ENCODE measurements at regions not wholly inside any gene's neighbourhood (a gene's known extent, or its start where the extent isn't known, plus 50 kb on each side); places are given as distances from the start of the nearest gene placed in this dataset.

GRCh38 chr4:100803751-100804150 lies 285.9 kb upstream of the EMCN start:
- DNase-seq (ENCODE audit: low spot score): no peak

DNA sequence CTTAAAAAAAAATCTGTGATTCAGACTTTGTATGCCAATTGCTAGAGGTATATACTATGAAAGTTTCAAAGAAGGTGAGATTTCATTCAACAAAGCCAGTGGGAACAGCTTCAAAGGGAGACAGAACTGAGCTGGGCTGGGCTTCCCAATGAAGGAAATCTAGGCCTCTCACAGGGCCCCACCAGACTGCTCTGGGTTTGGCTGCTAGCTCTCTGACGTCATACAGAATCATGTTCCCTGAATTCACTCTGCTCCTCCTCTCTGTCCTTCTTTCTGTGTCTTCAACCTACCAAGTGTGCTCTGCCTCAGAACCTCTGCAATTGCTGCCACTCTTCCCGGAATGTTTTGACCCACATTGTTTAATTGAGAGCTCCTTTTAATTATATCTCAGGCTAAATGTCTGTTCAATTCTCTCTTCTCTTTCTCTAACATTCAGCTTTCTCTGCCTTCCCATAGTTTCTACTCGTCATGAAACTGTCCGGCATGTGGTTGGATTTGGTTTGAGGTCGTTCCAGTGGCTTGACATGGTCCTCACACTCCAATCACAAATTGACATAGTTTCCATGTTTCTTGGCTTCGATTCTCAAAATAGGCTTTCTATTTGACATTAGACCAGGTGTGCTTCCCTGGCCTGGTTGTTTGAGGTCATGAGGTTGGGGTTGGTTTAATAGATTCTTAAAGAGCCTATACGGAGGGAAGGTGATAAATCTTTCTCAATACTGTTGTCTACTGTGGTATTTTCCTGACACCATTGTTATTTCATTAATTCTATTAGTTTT lies 282.1 kb upstream of the EMCN start:
- DNase-seq (ENCODE audit: low spot score): no peak

GRCh38 chr4:100797791-100798190 lies 280.0 kb upstream of the EMCN start:
- DNase-seq (ENCODE audit: low spot score): no peak

GRCh38 chr4:100797356-100797755 lies 279.5 kb upstream of the EMCN start:
- no peak for DNase-seq (ENCODE audit: low spot score)

DNA sequence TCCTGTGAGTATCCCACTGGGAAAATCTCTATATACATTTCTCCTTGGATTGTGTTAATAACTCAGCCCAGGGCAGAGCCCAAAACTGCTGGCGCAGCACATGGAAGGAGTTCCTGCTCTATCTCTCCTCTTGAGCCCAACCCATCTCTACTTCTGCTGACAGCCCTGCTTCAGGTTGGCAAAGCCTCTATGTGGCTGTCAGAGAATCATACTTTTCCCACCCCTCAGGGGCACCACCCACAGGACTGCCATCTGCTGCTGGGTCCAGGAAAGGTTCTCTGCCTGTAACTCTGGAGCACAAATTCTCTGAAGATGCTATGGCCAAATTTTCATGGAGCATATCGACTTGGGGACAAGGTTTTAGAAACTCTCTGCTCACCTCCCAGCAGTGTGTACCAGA lies 278.5 kb upstream of the EMCN start:
- no peak for DNase-seq (ENCODE audit: low spot score)

DNA sequence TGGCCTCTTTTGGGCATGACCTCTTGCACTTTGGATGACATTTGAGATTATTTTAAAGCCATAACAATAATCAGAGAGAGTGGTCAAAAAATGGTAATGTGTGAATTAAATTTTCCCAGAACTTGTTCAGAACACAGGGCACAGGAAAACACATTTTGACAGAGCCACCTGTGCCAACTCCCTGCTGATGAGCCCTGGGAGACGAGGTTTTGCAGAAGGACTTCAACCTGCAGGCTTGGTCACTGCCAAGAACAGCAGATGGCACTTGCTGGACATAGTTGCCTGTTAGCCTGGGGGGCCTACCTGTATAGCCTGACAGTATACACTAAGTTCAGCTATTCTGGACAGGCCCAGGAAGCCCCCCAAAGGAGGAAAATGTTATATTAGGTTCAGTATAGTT lies 277.8 kb upstream of the EMCN start:
- no peak for DNase-seq (ENCODE audit: low spot score)

- no peak for DNase-seq (ENCODE audit: low spot score)
These were observed 273.2 kb upstream of the EMCN start for GRCh38 chr4:100790836-100791615.

- DNase-seq (ENCODE audit: low spot score): no peak
These were observed 272.2 kb upstream of the EMCN start for GRCh38 chr4:100789991-100790390.

- DNase-seq (ENCODE audit: low spot score): no peak
These were observed 268.7 kb upstream of the EMCN start for GRCh38 chr4:100786481-100786880.

DNA sequence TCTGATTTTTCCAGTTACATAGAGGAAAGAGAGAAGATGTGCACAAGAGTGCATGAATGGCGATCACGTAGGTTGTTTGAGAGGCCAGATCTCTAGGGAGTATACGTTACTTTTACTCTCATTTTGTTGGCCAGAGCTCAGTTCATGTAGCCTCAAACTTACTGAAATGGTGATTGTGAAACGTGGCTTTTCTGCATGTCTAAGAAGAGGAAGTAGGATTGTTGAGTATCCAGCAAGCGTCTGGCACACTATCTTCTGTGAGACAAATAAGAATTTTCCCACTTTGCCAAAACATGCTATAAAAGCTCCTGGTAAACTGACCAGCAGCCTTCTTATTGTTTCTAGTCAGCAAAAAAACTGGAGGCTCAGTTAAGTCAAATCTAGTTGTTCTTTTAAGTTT lies 264.5 kb upstream of the EMCN start:
- DNase-seq (ENCODE audit: low spot score): no peak

DNA sequence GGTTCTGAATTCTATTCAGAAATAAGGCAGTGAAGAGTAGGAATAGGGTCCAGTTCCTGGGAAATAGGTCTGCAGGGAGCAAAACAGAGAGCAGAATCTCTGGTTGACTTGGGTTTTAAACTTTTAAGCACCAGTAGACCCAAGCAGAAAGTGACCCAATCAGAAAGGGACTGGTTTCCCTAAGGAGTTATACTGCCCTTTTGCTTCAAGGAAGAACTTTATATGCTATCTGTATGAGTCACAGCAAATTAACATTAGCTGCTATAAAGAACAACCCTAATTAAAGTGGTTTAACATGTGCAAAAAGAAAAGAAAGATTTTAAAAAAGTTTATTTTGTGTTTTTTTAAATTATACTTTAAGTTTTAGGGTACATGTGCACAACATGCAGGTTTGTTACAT lies 263.6 kb upstream of the EMCN start:
- no peak for DNase-seq (ENCODE audit: low spot score)

DNA sequence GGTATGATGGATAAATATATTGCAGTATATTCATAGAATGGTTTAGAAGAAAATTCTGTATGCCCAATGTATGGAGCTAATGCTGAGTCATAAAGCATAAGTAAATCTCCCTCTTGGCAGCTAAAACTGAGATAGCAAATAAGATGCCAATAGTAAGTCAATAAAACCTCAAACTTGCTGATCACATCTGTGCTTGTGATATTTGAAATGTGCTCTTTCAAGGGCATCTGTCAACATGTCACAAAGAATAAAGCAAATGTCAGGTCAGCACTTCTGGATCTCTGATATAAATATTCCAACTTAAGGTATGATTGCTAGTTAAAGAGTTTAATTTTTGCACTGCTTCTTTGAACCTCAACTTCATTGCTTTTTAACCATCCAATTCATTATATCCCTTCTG lies 262.3 kb upstream of the EMCN start:
- no peak for DNase-seq (ENCODE audit: low spot score)

DNA sequence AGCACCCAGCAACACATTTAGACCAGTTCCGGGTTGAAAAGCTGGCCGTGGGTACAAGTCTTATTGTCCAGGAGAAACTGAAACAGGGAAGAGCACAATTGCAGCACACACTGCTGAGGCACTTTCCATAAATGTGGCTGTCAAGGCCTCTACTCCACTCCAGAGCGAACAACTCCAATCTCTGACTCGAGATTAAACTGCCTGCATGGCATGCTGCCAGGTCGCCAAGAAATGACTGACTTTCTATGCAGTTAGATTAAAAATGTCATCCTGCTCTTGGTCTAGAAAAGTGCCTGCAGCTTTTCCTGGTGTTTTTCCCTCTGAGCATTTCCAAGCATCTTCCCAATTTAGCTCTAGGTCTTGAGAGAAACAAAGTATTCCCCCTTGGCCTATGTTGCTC lies 260.6 kb upstream of the EMCN start:
- DNase-seq (ENCODE audit: low spot score): no peak

GRCh38 chr4:100762738-100763137 lies 244.9 kb upstream of the EMCN start:
- DNase-seq (ENCODE audit: low spot score): no peak

DNA sequence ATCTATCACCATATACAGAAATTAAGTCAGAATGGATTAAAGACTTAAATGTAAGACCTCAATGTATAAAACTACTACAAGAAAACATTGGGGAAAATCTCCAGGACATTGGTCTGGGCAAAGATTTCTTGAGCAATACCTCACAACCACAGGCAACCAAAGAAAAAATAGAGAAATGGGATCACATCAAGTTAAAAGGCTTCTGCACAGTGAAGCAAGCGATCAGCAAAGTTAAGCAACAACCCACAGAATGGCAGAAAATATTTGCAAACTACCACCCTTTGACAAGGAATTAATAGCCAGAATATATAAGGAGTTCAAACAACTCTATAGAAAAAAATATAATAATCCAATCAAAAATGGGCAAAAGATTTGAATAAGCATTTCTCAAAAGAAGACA lies 236.9 kb upstream of the EMCN start:
- DNase-seq (ENCODE audit: low spot score): no peak

DNA sequence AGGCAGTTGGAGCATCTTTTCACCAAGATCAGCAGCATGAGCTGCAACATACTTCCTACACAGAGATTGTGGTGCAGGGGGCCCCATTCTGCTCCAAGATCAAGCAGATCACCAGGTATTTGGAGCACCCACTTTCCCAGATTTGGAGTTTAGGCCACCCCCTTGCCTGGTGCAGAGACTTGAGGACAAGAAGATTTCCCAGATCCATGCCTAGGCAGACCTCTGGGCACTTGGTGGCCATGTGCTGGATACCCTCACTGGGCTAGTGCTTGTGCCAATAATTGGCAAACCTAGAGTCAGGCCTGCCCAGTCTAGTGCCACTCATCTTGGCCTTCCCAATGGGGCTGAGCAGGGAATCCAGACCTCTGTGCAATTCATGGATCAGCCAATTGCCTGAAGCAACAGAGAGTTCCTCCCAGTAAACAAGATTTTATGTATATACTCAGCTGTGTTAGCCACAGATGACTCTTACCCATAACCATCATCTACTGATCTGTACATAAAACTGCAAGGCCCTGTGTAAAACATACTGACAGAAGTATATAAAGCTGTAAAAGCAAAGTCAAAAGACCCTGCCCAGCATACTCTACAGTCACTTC lies 228.4 kb upstream of the EMCN start:
- no peak for DNase-seq (ENCODE audit: low spot score)

- DNase-seq (ENCODE audit: low spot score): no peak
These were observed 224.2 kb upstream of the EMCN start for GRCh38 chr4:100742045-100742444.

- no peak for DNase-seq (ENCODE audit: low spot score)
These were observed 221.6 kb upstream of the EMCN start for GRCh38 chr4:100739426-100739825.

GRCh38 chr4:100738196-100739165 lies 220.7 kb upstream of the EMCN start:
- no peak for DNase-seq (ENCODE audit: low spot score)

DNA sequence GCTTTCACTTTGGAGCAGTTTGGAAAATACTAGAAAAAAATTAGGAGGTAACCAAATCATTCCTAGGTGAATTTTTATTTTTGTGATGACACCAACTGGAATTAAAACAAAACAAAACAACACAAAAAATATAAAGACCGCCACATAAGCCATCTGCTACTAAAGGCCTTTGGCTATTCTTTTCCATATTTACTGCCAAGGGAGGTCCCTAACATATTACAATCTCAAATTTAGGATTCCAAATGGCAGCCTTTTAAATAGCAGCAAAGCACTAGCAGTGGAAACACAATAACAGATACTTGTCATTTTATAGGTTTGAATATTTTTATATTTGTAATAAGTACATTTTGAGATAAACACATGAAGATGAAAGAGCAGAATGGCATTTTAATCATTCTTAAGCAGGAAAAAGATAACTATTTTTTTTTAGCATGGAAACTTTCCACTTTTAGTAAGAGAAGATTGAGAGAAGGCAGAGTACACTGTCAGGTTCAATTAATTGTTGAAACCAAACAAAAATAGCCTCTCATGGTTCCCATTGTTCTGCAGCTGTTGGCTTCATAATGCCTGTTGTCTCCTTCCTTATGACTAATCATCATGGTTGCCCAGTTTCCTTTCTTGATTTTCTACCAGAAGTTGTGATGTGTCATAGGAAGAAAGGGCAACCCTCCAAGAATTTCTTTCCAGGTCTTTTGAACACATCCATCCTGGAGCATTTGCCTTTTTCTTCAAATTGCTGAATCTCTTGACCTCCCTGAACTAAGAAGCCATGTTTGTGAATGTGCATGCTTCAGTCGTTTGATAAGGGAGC lies 219.0 kb upstream of the EMCN start:
- DNase-seq (ENCODE audit: low spot score): no peak

- no peak for DNase-seq (ENCODE audit: low spot score)
These were observed 211.0 kb upstream of the EMCN start for GRCh38 chr4:100728861-100729260.
